ENCODE measurements at regions not wholly inside any gene's neighbourhood (a gene's known extent, or its start where the extent isn't known, plus 50 kb on each side); places are given as distances from the start of the nearest gene placed in this dataset.
"Not testable (repeated sequence)": the region's sequence is repeated elsewhere in the genome, so short reads cannot be mapped to it uniquely, and the experiment has no call there.

- not testable (repeated sequence) for H3K27me3 ChIP-seq (ENCODE audit: control insufficient read depth, insufficient read depth, low read length); H3K36me3 ChIP-seq (replicated peaks; ENCODE audit: control insufficient read depth, insufficient read depth, low read length); H3K4me3 ChIP-seq (ENCODE audit: insufficient read depth, low read depth, low read length); DNase-seq
Measured at GRCh38 chr4:9670725-9671124, 110.7 kb upstream of the DRD5 start.

GRCh38 chr4:9677357-9677756 lies 104.1 kb upstream of the DRD5 start:
- H3K27me3 ChIP-seq (ENCODE audit: control insufficient read depth, insufficient read depth, low read length): not testable (repeated sequence)

GRCh38 chr4:9679704-9680478 lies 101.5 kb upstream of the DRD5 start:
- no peak for DNase-seq
- Histone ChIP-seq H3K36me3 (replicated peaks; ENCODE audit: control insufficient read depth, insufficient read depth, low read length) (no peaks in the 10 kb centered on the region), H3K4me3 (ENCODE audit: insufficient read depth, low read depth, low read length) (no peak overlapping the region), H3K27me3 (ENCODE audit: control insufficient read depth, insufficient read depth, low read length) (no peaks in the 10 kb centered on the region)

More at GRCh38 chr4:9677357-9677756, 104.1 kb upstream of the DRD5 start:
- not testable (repeated sequence) for DNase-seq; H3K4me3 ChIP-seq (ENCODE audit: insufficient read depth, low read depth, low read length); H3K36me3 ChIP-seq (replicated peaks; ENCODE audit: control insufficient read depth, insufficient read depth, low read length)

- H3K4me3 ChIP-seq (ENCODE audit: insufficient read depth, low read depth, low read length); DNase-seq; H3K36me3 ChIP-seq (replicated peaks; ENCODE audit: control insufficient read depth, insufficient read depth, low read length); H3K27me3 ChIP-seq (ENCODE audit: control insufficient read depth, insufficient read depth, low read length): not testable (repeated sequence)
Measured at GRCh38 chr4:9683174-9683573, 98.3 kb upstream of the DRD5 start.

GRCh38 chr4:9685016-9685415 lies 96.4 kb upstream of the DRD5 start:
- H3K36me3 ChIP-seq (replicated peaks; ENCODE audit: control insufficient read depth, insufficient read depth, low read length); H3K4me3 ChIP-seq (ENCODE audit: insufficient read depth, low read depth, low read length); DNase-seq; H3K27me3 ChIP-seq (ENCODE audit: control insufficient read depth, insufficient read depth, low read length): not testable (repeated sequence)

- Histone ChIP-seq H3K36me3 (replicated peaks; ENCODE audit: control insufficient read depth, insufficient read depth, low read length) (no peaks in the 10 kb centered on the region), H3K4me3 (ENCODE audit: insufficient read depth, low read depth, low read length) (no peak overlapping the region), H3K27me3 (ENCODE audit: control insufficient read depth, insufficient read depth, low read length) (no peaks in the 10 kb centered on the region)
- DNase-seq: no peak
Measured at GRCh38 chr4:9685692-9686091, 95.7 kb upstream of the DRD5 start.

GRCh38 chr4:9690636-9691237 lies 90.7 kb upstream of the DRD5 start:
- H3K27me3 ChIP-seq (ENCODE audit: control insufficient read depth, insufficient read depth, low read length); H3K36me3 ChIP-seq (replicated peaks; ENCODE audit: control insufficient read depth, insufficient read depth, low read length): not testable (repeated sequence)
- DNase-seq: peak; percentile 14
- peak overlapping the region; percentile 45 for H3K4me3 ChIP-seq (ENCODE audit: insufficient read depth, low read depth, low read length)

GRCh38 chr4:9691238-9692065 lies 90.0 kb upstream of the DRD5 start:
- no peaks in the 10 kb centered on the region for H3K36me3 ChIP-seq (replicated peaks; ENCODE audit: control insufficient read depth, insufficient read depth, low read length)
- peak; percentile 98 for DNase-seq
- peak overlapping the region; percentile 45 for H3K4me3 ChIP-seq (ENCODE audit: insufficient read depth, low read depth, low read length)
- H3K27me3 ChIP-seq (ENCODE audit: control insufficient read depth, insufficient read depth, low read length): no peaks in the 10 kb centered on the region

GRCh38 chr4:9692791-9693491 lies 88.5 kb upstream of the DRD5 start:
- not testable (repeated sequence) for DNase-seq; H3K4me3 ChIP-seq (ENCODE audit: insufficient read depth, low read depth, low read length); H3K36me3 ChIP-seq (replicated peaks; ENCODE audit: control insufficient read depth, insufficient read depth, low read length); H3K27me3 ChIP-seq (ENCODE audit: control insufficient read depth, insufficient read depth, low read length)

GRCh38 chr4:9694403-9694802 lies 87.0 kb upstream of the DRD5 start:
- not testable (repeated sequence) for H3K36me3 ChIP-seq (replicated peaks; ENCODE audit: control insufficient read depth, insufficient read depth, low read length); DNase-seq; H3K4me3 ChIP-seq (ENCODE audit: insufficient read depth, low read depth, low read length); H3K27me3 ChIP-seq (ENCODE audit: control insufficient read depth, insufficient read depth, low read length)

GRCh38 chr4:9695994-9696393 lies 85.4 kb upstream of the DRD5 start:
- not testable (repeated sequence) for H3K4me3 ChIP-seq (ENCODE audit: insufficient read depth, low read depth, low read length); H3K36me3 ChIP-seq (replicated peaks; ENCODE audit: control insufficient read depth, insufficient read depth, low read length); H3K27me3 ChIP-seq (ENCODE audit: control insufficient read depth, insufficient read depth, low read length)
- DNase-seq: peak; percentile 55

- H3K27me3 ChIP-seq (ENCODE audit: control insufficient read depth, insufficient read depth, low read length); H3K4me3 ChIP-seq (ENCODE audit: insufficient read depth, low read depth, low read length); H3K36me3 ChIP-seq (replicated peaks; ENCODE audit: control insufficient read depth, insufficient read depth, low read length); DNase-seq: not testable (repeated sequence)
Measured at GRCh38 chr4:9696561-9696960, 84.9 kb upstream of the DRD5 start.

GRCh38 chr4:9702019-9702418 lies 79.4 kb upstream of the DRD5 start:
- H3K27me3 ChIP-seq (ENCODE audit: control insufficient read depth, insufficient read depth, low read length); H3K4me3 ChIP-seq (ENCODE audit: insufficient read depth, low read depth, low read length); DNase-seq; H3K36me3 ChIP-seq (replicated peaks; ENCODE audit: control insufficient read depth, insufficient read depth, low read length): not testable (repeated sequence)

- not testable (repeated sequence) for H3K4me3 ChIP-seq (ENCODE audit: insufficient read depth, low read depth, low read length); H3K36me3 ChIP-seq (replicated peaks; ENCODE audit: control insufficient read depth, insufficient read depth, low read length); H3K27me3 ChIP-seq (ENCODE audit: control insufficient read depth, insufficient read depth, low read length); DNase-seq
Measured at GRCh38 chr4:9702696-9703095, 78.7 kb upstream of the DRD5 start.
